H1 (cell line): ENCODE measurements at regions not wholly inside any gene's neighbourhood (a gene's known extent, or its start where the extent isn't known, plus 50 kb on each side); places are given as distances from the start of the nearest gene placed in this dataset.

Source experiments
- CTCF ChIA-PET: fragments of 300-600 bp; sonication (Branson Sonifier 250); formaldehyde crosslinking; loops from one replicate; lab custom pipeline; 2021; ENCODE audit not compliant: partially characterized antibody; lab: Charles Lee
- POLR2A ChIA-PET: fragments of 300-600 bp; sonication (Branson Sonifier 250); formaldehyde crosslinking; loops from one replicate; lab custom pipeline; 2021; ENCODE audit warnings: inconsistent platforms; ENCODE audit not compliant: partially characterized antibody; lab: Charles Lee
- DNase-seq, 2 experiments: peaks; one replicate each; pipeline versions ENCODE4 v3.0.0 to v3.0.0-alpha.2; 2010 to 2022; ENCODE audit warnings: low spot score in 2 of 2, low read depth in 1 of 2, mixed read lengths in 1 of 2
- FAIRE-seq: peaks from 2 replicates; lab custom pipeline; 2011; peaks lifted over from hg19 to GRCh38; lab: Jason Lieb, UNC
- H2AFZ ChIP-seq: 2 replicates; pipeline ENCODE4 v1.8.1; 2012; ENCODE audit warnings: low read length, inconsistent platforms
- H2AK5ac ChIP-seq: 2 replicates; pipeline ENCODE4 v1.6.1; 2013; ENCODE audit warnings: low read depth, low read length
- H2BK120ac ChIP-seq: replicated peaks from 2 replicates; pipeline ENCODE3; 2013; ENCODE audit warnings: low read depth, low read length, inconsistent platforms
- H2BK12ac ChIP-seq: 2 replicates; pipeline ENCODE4 v1.6.1; 2013; ENCODE audit warnings: low read depth, low read length
- H2BK15ac ChIP-seq: 2 replicates; pipeline ENCODE4 v1.6.1; 2013; ENCODE audit warnings: low read length
- H2BK20ac ChIP-seq: 2 replicates; pipeline ENCODE4 v1.6.1; 2013; ENCODE audit warnings: low read length
- H2BK5ac ChIP-seq: 2 replicates; pipeline ENCODE4 v1.6.1; 2013; ENCODE audit warnings: low read depth, low read length
- H3K14ac ChIP-seq: 2 replicates; pipeline ENCODE4 v1.6.1; 2013; ENCODE audit warnings: inconsistent platforms; ENCODE audit not compliant: insufficient read length
- H3K18ac ChIP-seq: 2 replicates; pipeline ENCODE4 v1.6.1; 2013; ENCODE audit warnings: low read length; ENCODE audit errors: extremely low read depth
- H3K23ac ChIP-seq: 2 replicates; pipeline ENCODE4 v1.6.1; 2013; ENCODE audit warnings: inconsistent platforms; ENCODE audit not compliant: insufficient read length
- H3K23me2 ChIP-seq: 2 replicates; pipeline ENCODE4 v1.6.1; 2013; ENCODE audit warnings: low read depth, low read length
- H3K27ac ChIP-seq: 2 replicates; pipeline ENCODE4 v1.6.1; 2011; ENCODE audit warnings: low read depth, low read length, inconsistent platforms
- H3K27me3 ChIP-seq, 4 experiments: replicated peaks in 1 of 4; 1 replicate in 1 of 4; 2 replicates in 3 of 4; pipeline versions ENCODE4 v1.6.1 to v1.8.1; 2011 to 2013; ENCODE audit warnings: low read length in 3 of 4, mild to moderate bottlenecking in 3 of 4, inconsistent platforms in 2 of 4, mixed read lengths in 2 of 4, moderate library complexity in 1 of 4; ENCODE audit not compliant: control insufficient read depth in 3 of 4, insufficient read depth in 3 of 4; ENCODE audit errors: extremely low read depth in 1 of 4
- H3K36me3 ChIP-seq, 4 experiments: 2 replicates each; pipeline versions ENCODE4 v1.6.1 to v1.8.1; 2011 to 2013; ENCODE audit warnings: mild to moderate bottlenecking in 4 of 4, low read length in 3 of 4, moderate library complexity in 2 of 4, control low read depth in 1 of 4, inconsistent platforms in 1 of 4; ENCODE audit not compliant: insufficient read depth in 4 of 4, control insufficient read depth in 2 of 4
- H3K4ac ChIP-seq: replicated peaks from 2 replicates; pipeline ENCODE3; 2013; ENCODE audit warnings: low read length, low read depth, mixed read lengths, inconsistent platforms; ENCODE audit not compliant: insufficient read length
- H3K4me1 ChIP-seq, 4 experiments: replicated peaks in 1 of 4; 1 replicate in 1 of 4; 2 replicates in 3 of 4; pipeline versions ENCODE4 v1.6.1 to v1.8.1; 2011 to 2013; ENCODE audit warnings: low read length in 3 of 4, inconsistent platforms in 2 of 4, mixed read lengths in 1 of 4; ENCODE audit not compliant: insufficient read depth in 4 of 4, control insufficient read depth in 3 of 4
- H3K4me2 ChIP-seq, 2 experiments: 2 replicates each; pipeline versions ENCODE4 v1.6.1 to v1.8.1; 2011 to 2013; ENCODE audit warnings: low read depth in 2 of 2, low read length in 2 of 2, control low read depth in 1 of 2, inconsistent platforms in 1 of 2, mild to moderate bottlenecking in 1 of 2; ENCODE audit not compliant: insufficient read depth in 1 of 2
- H3K4me3 ChIP-seq, 4 experiments: fragments of 200-600, 300-600 bp in 1 of 4; sonication (generic), shearing (Covaris generic), sonication (Bioruptor Twin) in 1 of 4; 2 replicates each; pipeline versions ENCODE4 v1.5.1 to v1.8.1; 2011 to 2016; ENCODE audit warnings: low read length in 4 of 4, low read depth in 3 of 4, control low read depth in 2 of 4, inconsistent platforms in 2 of 4, mild to moderate bottlenecking in 2 of 4, mixed read lengths in 1 of 4, moderate library complexity in 1 of 4; ENCODE audit not compliant: insufficient read depth in 2 of 4; ENCODE audit errors: extremely low read depth in 1 of 4
- H3K56ac ChIP-seq: replicated peaks from 2 replicates; pipeline ENCODE3; 2013; ENCODE audit warnings: low read depth, mild to moderate bottlenecking, mixed read lengths, low read length, inconsistent platforms; ENCODE audit not compliant: insufficient read length
- H3K79me1 ChIP-seq: 2 replicates; pipeline ENCODE4 v1.6.1; 2013; ENCODE audit warnings: low read depth, low read length, control low read depth
- H3K79me2 ChIP-seq, 2 experiments: 2 replicates each; pipeline versions ENCODE4 v1.6.1 to v1.8.1; 2012 to 2013; ENCODE audit warnings: low read length in 2 of 2, mild to moderate bottlenecking in 2 of 2, inconsistent platforms in 1 of 2; ENCODE audit not compliant: insufficient read depth in 2 of 2, control insufficient read depth in 1 of 2
- H3K9ac ChIP-seq, 4 experiments: replicated peaks in 1 of 4; 1 replicate in 1 of 4; 2 replicates in 3 of 4; pipeline versions ENCODE4 v1.6.1 to v1.8.1; 2011 to 2013; ENCODE audit warnings: low read depth in 3 of 4, low read length in 3 of 4, control low read depth in 2 of 4, mild to moderate bottlenecking in 2 of 4, moderate library complexity in 2 of 4, inconsistent platforms in 1 of 4; ENCODE audit errors: extremely low read depth in 1 of 4
- H3K9me3 ChIP-seq, 2 experiments: 2 replicates each; pipeline versions ENCODE4 v1.6.1 to v1.8.1; 2012 to 2013; ENCODE audit warnings: mild to moderate bottlenecking in 2 of 2, moderate library complexity in 2 of 2, control low read depth in 1 of 2, inconsistent platforms in 1 of 2, low read depth in 1 of 2, low read length in 1 of 2, mixed read lengths in 1 of 2; ENCODE audit not compliant: insufficient read depth in 2 of 2
- H4K20me1 ChIP-seq, 2 experiments: replicated peaks in 1 of 2; 2 replicates each; pipeline versions ENCODE3 to v1.8.1; 2011 to 2013; ENCODE audit warnings: inconsistent platforms in 2 of 2, low read length in 2 of 2, mild to moderate bottlenecking in 1 of 2; ENCODE audit not compliant: insufficient read depth in 2 of 2, control insufficient read depth in 1 of 2
- H4K5ac ChIP-seq: 2 replicates; pipeline ENCODE4 v1.6.1; 2013; ENCODE audit warnings: low read length, low read depth, mixed read lengths, inconsistent platforms; ENCODE audit not compliant: insufficient read length
- H4K8ac ChIP-seq: 2 replicates; pipeline ENCODE4 v1.8.0; 2013; ENCODE audit warnings: mild to moderate bottlenecking, moderate library complexity, low read length, inconsistent platforms; ENCODE audit not compliant: insufficient read depth; ENCODE audit errors: extremely low read depth
- H4K91ac ChIP-seq: replicated peaks from 2 replicates; pipeline ENCODE3; 2013; ENCODE audit warnings: low read length, mixed read lengths, inconsistent platforms; ENCODE audit not compliant: insufficient read length
- BCL11A ChIP-seq, 2 experiments: IDR thresholded peaks; one replicate each; pipeline ENCODE4 v1.6.1; 2011; ENCODE audit warnings: low read depth in 2 of 2, low read length in 2 of 2, mild to moderate bottlenecking in 2 of 2
- CEBPB ChIP-seq: IDR thresholded peaks from 2 replicates; pipeline ENCODE4 v1.6.1; 2012; ENCODE audit warnings: low read depth, low read length
- E2F6 ChIP-seq: IDR thresholded peaks from 2 replicates; pipeline ENCODE4 v1.6.1; 2012; ENCODE audit warnings: inconsistent platforms
- JUN ChIP-seq: IDR thresholded peaks from 2 replicates; pipeline ENCODE4 v1.6.1; 2011; ENCODE audit warnings: low read depth, mild to moderate bottlenecking, improper control_type of control experiment, low read length
- NANOG ChIP-seq: IDR thresholded peaks from 2 replicates; pipeline ENCODE4 v1.6.1; 2011; ENCODE audit warnings: low read length, low read depth, mild to moderate bottlenecking, inconsistent platforms; ENCODE audit not compliant: insufficient read depth, poor library complexity, severe bottlenecking
- POLR2AphosphoS5 ChIP-seq: IDR thresholded peaks from 2 replicates; pipeline ENCODE4 v1.6.1; 2011; ENCODE audit warnings: low read depth, low read length
- RAD21 ChIP-seq, 2 experiments: IDR thresholded peaks in 1 of 2; conservative IDR thresholded peaks in 1 of 2; 2 replicates each; pipeline ENCODE4 v1.6.1; 2011; ENCODE audit warnings: low read depth in 2 of 2, low read length in 2 of 2, improper control_type of control experiment in 1 of 2, inconsistent platforms in 1 of 2, mild to moderate bottlenecking in 1 of 2, moderate library complexity in 1 of 2
- SIRT6 ChIP-seq: IDR thresholded peaks from one replicate; pipeline ENCODE4 v1.7.1; 2012; ENCODE audit warnings: low read length, inconsistent platforms
- SIX5 ChIP-seq: IDR thresholded peaks from 2 replicates; pipeline ENCODE4 v1.6.1; 2011; ENCODE audit warnings: mild to moderate bottlenecking, low read depth, low read length
- SRF ChIP-seq: IDR thresholded peaks from 2 replicates; pipeline ENCODE4 v1.6.1; 2011; ENCODE audit warnings: mild to moderate bottlenecking, low read depth, low read length, moderate library complexity
- SUZ12 ChIP-seq: fragments of 200-600 bp; sonication (generic); IDR thresholded peaks from 2 replicates; pipeline ENCODE4 v1.6.1; 2012; ENCODE audit warnings: mild to moderate bottlenecking, inconsistent platforms, low read length, moderate library complexity, mixed read lengths
- TAF1 ChIP-seq: IDR thresholded peaks from 2 replicates; pipeline ENCODE4 v1.6.1; 2011; ENCODE audit warnings: mild to moderate bottlenecking, low read depth, low read length
- TAF7 ChIP-seq: optimal IDR thresholded peaks from 2 replicates; pipeline ENCODE3; 2011; ENCODE audit warnings: low read depth, mild to moderate bottlenecking, inconsistent platforms, low read length, moderate library complexity, borderline replicate concordance
- WGBS, 2 experiments: shearing (Covaris generic) in 1 of 2; methylation state at CpG; one replicate each; pipeline versions ENCODE4 v1.1.6 to v1.1.7; 2013 to 2015; ENCODE audit warnings: low lambda C conversion rate in 2 of 2, mixed read lengths in 2 of 2, inconsistent platforms in 1 of 2, low coverage in 1 of 2, missing lambda C conversion rate in 1 of 2; ENCODE audit not compliant: insufficient replicate concordance in 2 of 2, insufficient coverage in 1 of 2, insufficient read length in 1 of 2; ENCODE audit errors: extremely low coverage in 1 of 2, missing lambda C conversion rate in 1 of 2; 5-methylcytosine and 5-hydroxymethylcytosine counted together

- no peaks in the 10 kb centered on the region for H3K79me1 ChIP-seq
- H2BK20ac ChIP-seq = no peak overlapping the region
- no peaks in the 10 kb centered on the region for H4K20me1 ChIP-seq
- WGBS, 2 experiments = 88% methylated on average over 2 of the region's 2 CpGs; no CpG with 5 or more reads in 1 of the 2 experiments
- no peak overlapping the region for H3K56ac ChIP-seq
- H3K23ac ChIP-seq = no peak overlapping the region
- ChIA-PET POLR2A (no interaction called here), CTCF (interaction anchor here (0.6 to 0.9 kb wide), 2 partner anchors 11 to 211 kb away, joined by 3 read pairs; no protein-coding TSS in a partner anchor)
- H3K9me3 ChIP-seq = no peaks in the 10 kb centered on the region
- no peak for FAIRE-seq
- H3K9ac ChIP-seq = no peak overlapping the region
- no peak overlapping the region for H3K4me3 ChIP-seq
- no peak overlapping the region for H3K18ac ChIP-seq
- H3K14ac ChIP-seq = no peak overlapping the region
- H2BK15ac ChIP-seq = no peak overlapping the region
- no peak for DNase-seq
- no peak overlapping the region for H4K91ac ChIP-seq
- no peaks in the 10 kb centered on the region for H3K36me3 ChIP-seq
- no peak overlapping the region for H2AFZ ChIP-seq
- H2BK5ac ChIP-seq = no peak overlapping the region
- no peak overlapping the region for H3K27ac ChIP-seq
- H2BK120ac ChIP-seq = no peak overlapping the region
- H3K27me3 ChIP-seq = no peaks in the 10 kb centered on the region
- H3K23me2 ChIP-seq = no peaks in the 10 kb centered on the region
- no peak overlapping the region for H3K4me2 ChIP-seq
- no peaks in the 10 kb centered on the region for H3K79me2 ChIP-seq
- H4K8ac ChIP-seq = no peak overlapping the region
- H4K5ac ChIP-seq = no peak overlapping the region
- no peak overlapping the region for H2BK12ac ChIP-seq
- no peaks in the 10 kb centered on the region for H3K4me1 ChIP-seq
- H2AK5ac ChIP-seq = no peak overlapping the region
- no peak overlapping the region for H3K4ac ChIP-seq
- TF ChIP-seq RAD21 (IDR thresholded peaks at IDR 0.05 in 1 of 2, conservative IDR thresholded peaks at IDR 0.05 in 1 of 2; ENCODE audit: low read depth in 2 of 2, low read length in 2 of 2) (no peak), TAF7 (no peak), SIX5 (no peak), SIRT6 (no peak), TAF1 (no peak), JUN (no peak), NANOG (no peak), SRF (no peak), POLR2AphosphoS5 (no peak), SUZ12 (no peak), CEBPB (no peak), BCL11A (IDR thresholded peaks at IDR 0.05; ENCODE audit: low read depth in 2 of 2, low read length in 2 of 2) (no peak), E2F6 (no peak)
These were observed 80.1 kb upstream of the DGKG start for GRCh38 chr3:186442162-186442561.
